Erythroblast (primary cell): ENCODE measurements at regions not wholly inside any gene's neighbourhood (a gene's known extent, or its start where the extent isn't known, plus 50 kb on each side); places are given as distances from the start of the nearest gene placed in this dataset.

Experiments
- GATA1 ChIP-seq: IDR thresholded peaks from 2 replicates; pipeline ENCODE4 v1.6.1; 2011; ENCODE audit warnings: low read depth, mild to moderate bottlenecking, control low read depth, low read length, moderate library complexity
- POLR2A ChIP-seq: IDR thresholded peaks from 2 replicates; pipeline ENCODE4 v1.6.1; 2011; ENCODE audit warnings: mild to moderate bottlenecking, low read length

DNA sequence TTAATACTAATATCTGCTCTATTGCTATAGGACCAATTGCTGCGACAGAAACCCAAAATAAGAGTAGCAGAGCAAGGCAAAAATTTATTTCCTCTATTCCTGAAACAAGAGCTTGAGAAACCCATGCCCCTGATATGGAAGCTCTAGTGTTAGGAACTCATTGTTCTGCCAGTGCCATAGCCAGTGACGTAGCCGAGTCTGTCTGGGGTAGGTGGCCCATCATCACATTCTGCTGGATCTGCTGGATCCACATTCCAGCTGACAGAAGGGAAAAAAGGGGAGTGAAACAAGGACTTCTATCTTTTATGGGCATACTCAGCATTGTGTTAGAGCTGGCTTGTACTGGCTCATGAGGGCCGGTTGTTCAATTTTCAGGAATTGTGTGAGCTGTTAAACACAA lies 248.9 kb upstream of the MON1B start:
- TF ChIP-seq POLR2A, result no peak
- no peak for TF ChIP-seq GATA1
